GM23338 (cell line): ENCODE measurements at regions not wholly inside any gene's neighbourhood (a gene's known extent, or its start where the extent isn't known, plus 50 kb on each side); places are given as distances from the start of the nearest gene placed in this dataset.

Experiments used
- ATAC-seq: fragments of 200-7000 bp; cut with Tn5 transposase; 3 replicates; pipeline ENCODE4 v1.9.1; 2020
- DNase-seq: peaks from one replicate; pipeline ENCODE4 v3.0.0-alpha.2; 2015; ENCODE audit warnings: low spot score
- H2AFZ ChIP-seq: fragments of 200-600 bp; sonication (generic); 2 replicates; pipeline ENCODE4 v1.8.0; 2016; ENCODE audit warnings: antibody characterized with exemption, mild to moderate bottlenecking, moderate library complexity
- H3F3A ChIP-seq: fragments of 200-600 bp; sonication (generic); replicated peaks from 2 replicates; pipeline ENCODE4 v1.8.0; 2017; ENCODE audit warnings: antibody characterized with exemption, mixed run types, low read depth
- H3K27ac ChIP-seq: fragments of 200-600 bp; sonication (generic); 2 replicates; pipeline ENCODE4 v1.6.1; 2016; ENCODE audit warnings: low read depth
- H3K27me3 ChIP-seq: fragments of 200-600 bp; sonication (generic); 2 replicates; pipeline ENCODE4 v1.8.0; 2016; ENCODE audit warnings: mild to moderate bottlenecking, mixed run types, moderate library complexity; ENCODE audit not compliant: insufficient read depth
- H3K36me3 ChIP-seq: fragments of 200-600 bp; sonication (generic); 2 replicates; pipeline ENCODE4 v1.8.0; 2016; ENCODE audit warnings: mild to moderate bottlenecking; ENCODE audit not compliant: insufficient read depth
- H3K4me1 ChIP-seq: fragments of 200-600 bp; sonication (generic); 2 replicates; pipeline ENCODE4 v1.8.0; 2016; ENCODE audit warnings: mild to moderate bottlenecking, moderate library complexity; ENCODE audit not compliant: insufficient read depth
- H3K4me2 ChIP-seq: fragments of 200-600 bp; sonication (generic); 2 replicates; pipeline ENCODE4 v1.7.1; 2017; ENCODE audit warnings: mixed run types
- H3K4me3 ChIP-seq: fragments of 200-600 bp; sonication (generic); 2 replicates; pipeline ENCODE4 v1.6.1; 2016; ENCODE audit warnings: mixed run types
- H3K79me2 ChIP-seq: fragments of 200-600 bp; sonication (generic); replicated peaks from 2 replicates; pipeline ENCODE4 v1.8.0; 2017; ENCODE audit warnings: mild to moderate bottlenecking; ENCODE audit not compliant: insufficient read depth
- H3K9me2 ChIP-seq: fragments of 200-600 bp; sonication (generic); 2 replicates; pipeline ENCODE4 v1.8.0; 2017; ENCODE audit not compliant: insufficient read depth
- H4K20me1 ChIP-seq: fragments of 200-600 bp; sonication (generic); replicated peaks from 2 replicates; pipeline ENCODE4 v1.8.0; 2017; ENCODE audit warnings: mild to moderate bottlenecking; ENCODE audit not compliant: insufficient read depth
- H3K27ac Mint-ChIP-seq: 2 replicates; pipeline ENCODE4 v1.8.0; 2020; ENCODE audit warnings: inconsistent platforms, mild to moderate bottlenecking, moderate library complexity, mixed read lengths
- H3K27me3 Mint-ChIP-seq: 3 replicates; pipeline ENCODE4 v1.8.0; 2022; ENCODE audit warnings: low read depth, mild to moderate bottlenecking, moderate library complexity, mixed read lengths, inconsistent platforms; ENCODE audit not compliant: insufficient read depth, poor library complexity
- H3K36me3 Mint-ChIP-seq: 3 replicates; pipeline ENCODE4 v1.8.0; 2021; ENCODE audit warnings: low read depth, mild to moderate bottlenecking, inconsistent platforms, moderate library complexity, mixed read lengths
- H3K4me1 Mint-ChIP-seq: 3 replicates; pipeline ENCODE4 v1.8.0; 2020; ENCODE audit warnings: mild to moderate bottlenecking, inconsistent platforms, mixed read lengths
- H3K4me3 Mint-ChIP-seq: 3 replicates; pipeline ENCODE4 v1.8.0; 2021; ENCODE audit warnings: moderate library complexity, mild to moderate bottlenecking, inconsistent platforms, mixed read lengths
- H3K9me3 Mint-ChIP-seq: 3 replicates; pipeline ENCODE4 v1.8.0; 2020; ENCODE audit warnings: moderate library complexity, mild to moderate bottlenecking, inconsistent platforms, mixed read lengths
- CREB1 ChIP-seq: fragments of 250-450 bp; sonication (Bioruptor Pico); IDR thresholded peaks from 2 replicates; pipeline ENCODE4 v1.5.0; 2020; ENCODE audit warnings: low read depth, mild to moderate bottlenecking, moderate library complexity
- EZH2 ChIP-seq: fragments of 200-600 bp; sonication (generic); IDR thresholded peaks from one replicate; pipeline ENCODE4 v1.8.0; 2017; ENCODE audit warnings: antibody characterized with exemption, mild to moderate bottlenecking, low read depth; ENCODE audit not compliant: unreplicated experiment
- EZH2phosphoT487 ChIP-seq: fragments of 200-600 bp; sonication (generic); IDR thresholded peaks from one replicate; pipeline ENCODE4 v1.8.1; 2018; ENCODE audit warnings: antibody characterized with exemption; ENCODE audit not compliant: unreplicated experiment
- NANOG ChIP-seq: IDR thresholded peaks from 2 replicates; pipeline ENCODE4 v1.6.1; 2016; ENCODE audit warnings: antibody characterized with exemption, borderline replicate concordance
- POLR2AphosphoS5 ChIP-seq: IDR thresholded peaks from 2 replicates; pipeline ENCODE4 v1.6.1; 2016; ENCODE audit warnings: antibody characterized with exemption, low read depth
- STAT1 ChIP-seq: IDR thresholded peaks from one replicate; pipeline ENCODE4 v1.6.1; 2016; ENCODE audit warnings: antibody characterized with exemption; ENCODE audit not compliant: unreplicated experiment
- ZNF331 ChIP-seq: fragments of 250-450 bp; sonication (Bioruptor Pico); IDR thresholded peaks from 2 replicates; pipeline ENCODE4 v1.5.0; 2020; ENCODE audit warnings: low read depth, mild to moderate bottlenecking, moderate library complexity
- TF ChIP-seq, protein P1 (sequence below): fragments of 250-450 bp; sonication (Bioruptor Pico); IDR thresholded peaks from 2 replicates; pipeline ENCODE4 v1.5.0; 2020; ENCODE audit warnings: mild to moderate bottlenecking, moderate library complexity
- TF ChIP-seq, protein P2 (sequence below): IDR thresholded peaks from one replicate; pipeline ENCODE4 v1.6.1; 2018; ENCODE audit warnings: antibody characterized with exemption; ENCODE audit not compliant: unreplicated experiment
- TF ChIP-seq, protein P3 (sequence below): IDR thresholded peaks from 2 replicates; pipeline ENCODE4 v1.6.1; 2016; ENCODE audit warnings: antibody characterized with exemption

DNA sequence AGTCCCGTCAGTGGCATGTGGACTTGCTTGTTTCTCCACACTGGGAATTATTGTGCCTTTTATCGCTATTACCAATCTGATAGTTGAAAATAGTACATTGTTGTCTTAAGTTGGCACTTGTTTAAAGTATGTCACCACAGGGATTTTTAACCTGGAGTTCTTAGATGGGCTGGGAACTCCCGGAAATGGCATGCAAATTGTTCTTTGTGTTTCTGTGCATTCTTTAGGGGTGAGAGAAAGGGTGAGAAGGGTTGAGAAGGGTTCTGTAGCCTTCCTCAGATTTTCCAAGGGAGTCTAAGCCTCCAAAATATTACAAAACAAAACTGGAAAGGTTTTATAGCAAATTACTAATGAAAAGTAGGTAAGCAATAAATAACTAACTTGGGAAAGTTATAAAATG is 176.9 kb downstream of the ZIC3 start:
- DNase-seq, result peak; percentile 48

DNA sequence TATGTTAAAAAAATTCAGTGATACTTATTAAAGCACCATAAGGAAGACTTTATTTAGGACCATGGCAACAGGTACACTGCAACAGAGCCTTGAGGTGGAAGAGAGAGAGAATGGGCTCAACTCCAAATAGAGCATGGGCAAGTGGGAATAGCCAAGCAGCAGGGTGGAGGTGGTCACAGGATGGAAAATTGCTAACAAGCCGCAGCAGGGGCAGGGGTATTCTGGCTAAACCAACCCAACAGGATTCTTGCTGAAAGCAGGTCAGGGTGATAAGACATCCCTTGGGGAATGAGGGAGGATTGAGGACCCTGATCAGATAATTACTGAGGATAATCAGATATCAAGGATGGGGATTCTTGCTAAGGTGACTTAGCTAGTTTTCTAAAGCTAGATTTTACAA is 177.5 kb downstream of the ZIC3 start:
- no peak for DNase-seq
- peaks cover 3% of the 10 kb centered on the region for H3K27me3 Mint-ChIP-seq
- H3K27ac Mint-ChIP-seq, result no peak overlapping the region
- ATAC-seq, result no peak
- H3K4me3 ChIP-seq, result no peak overlapping the region
- no peaks in the 10 kb centered on the region for H3K36me3 ChIP-seq
- no peak overlapping the region for H3K4me3 Mint-ChIP-seq
- H4K20me1 ChIP-seq, result no peaks in the 10 kb centered on the region
- H3K9me2 ChIP-seq, result no peaks in the 10 kb centered on the region; the same call in 1 of the 2 replicates
- H3K27me3 ChIP-seq, result no peaks in the 10 kb centered on the region
- no peak overlapping the region for H2AFZ ChIP-seq
- peak overlapping the region; percentile 66; the same call in 1 of the 2 replicates for H3K27ac ChIP-seq
- H3K4me1 Mint-ChIP-seq, result peaks cover 53% of the 10 kb centered on the region
- peak overlapping the region; percentile 56 for H3K4me2 ChIP-seq
- H3K9me3 Mint-ChIP-seq, result no peaks in the 10 kb centered on the region
- H3F3A ChIP-seq, result no peaks in the 10 kb centered on the region
- H3K79me2 ChIP-seq, result no peaks in the 10 kb centered on the region
- no peaks in the 10 kb centered on the region for H3K36me3 Mint-ChIP-seq
- H3K4me1 ChIP-seq, result peaks cover 51% of the 10 kb centered on the region
- TF ChIP-seq NANOG (no peak), EZH2 (no peak), CREB1 (CRISPR knock-in tag) (no peak), POLR2AphosphoS5 (no peak), ZNF331 (CRISPR knock-in tag) (no peak), EZH2phosphoT487 (no peak), STAT1 (no peak)
- TF ChIP-seq, protein P1, sequence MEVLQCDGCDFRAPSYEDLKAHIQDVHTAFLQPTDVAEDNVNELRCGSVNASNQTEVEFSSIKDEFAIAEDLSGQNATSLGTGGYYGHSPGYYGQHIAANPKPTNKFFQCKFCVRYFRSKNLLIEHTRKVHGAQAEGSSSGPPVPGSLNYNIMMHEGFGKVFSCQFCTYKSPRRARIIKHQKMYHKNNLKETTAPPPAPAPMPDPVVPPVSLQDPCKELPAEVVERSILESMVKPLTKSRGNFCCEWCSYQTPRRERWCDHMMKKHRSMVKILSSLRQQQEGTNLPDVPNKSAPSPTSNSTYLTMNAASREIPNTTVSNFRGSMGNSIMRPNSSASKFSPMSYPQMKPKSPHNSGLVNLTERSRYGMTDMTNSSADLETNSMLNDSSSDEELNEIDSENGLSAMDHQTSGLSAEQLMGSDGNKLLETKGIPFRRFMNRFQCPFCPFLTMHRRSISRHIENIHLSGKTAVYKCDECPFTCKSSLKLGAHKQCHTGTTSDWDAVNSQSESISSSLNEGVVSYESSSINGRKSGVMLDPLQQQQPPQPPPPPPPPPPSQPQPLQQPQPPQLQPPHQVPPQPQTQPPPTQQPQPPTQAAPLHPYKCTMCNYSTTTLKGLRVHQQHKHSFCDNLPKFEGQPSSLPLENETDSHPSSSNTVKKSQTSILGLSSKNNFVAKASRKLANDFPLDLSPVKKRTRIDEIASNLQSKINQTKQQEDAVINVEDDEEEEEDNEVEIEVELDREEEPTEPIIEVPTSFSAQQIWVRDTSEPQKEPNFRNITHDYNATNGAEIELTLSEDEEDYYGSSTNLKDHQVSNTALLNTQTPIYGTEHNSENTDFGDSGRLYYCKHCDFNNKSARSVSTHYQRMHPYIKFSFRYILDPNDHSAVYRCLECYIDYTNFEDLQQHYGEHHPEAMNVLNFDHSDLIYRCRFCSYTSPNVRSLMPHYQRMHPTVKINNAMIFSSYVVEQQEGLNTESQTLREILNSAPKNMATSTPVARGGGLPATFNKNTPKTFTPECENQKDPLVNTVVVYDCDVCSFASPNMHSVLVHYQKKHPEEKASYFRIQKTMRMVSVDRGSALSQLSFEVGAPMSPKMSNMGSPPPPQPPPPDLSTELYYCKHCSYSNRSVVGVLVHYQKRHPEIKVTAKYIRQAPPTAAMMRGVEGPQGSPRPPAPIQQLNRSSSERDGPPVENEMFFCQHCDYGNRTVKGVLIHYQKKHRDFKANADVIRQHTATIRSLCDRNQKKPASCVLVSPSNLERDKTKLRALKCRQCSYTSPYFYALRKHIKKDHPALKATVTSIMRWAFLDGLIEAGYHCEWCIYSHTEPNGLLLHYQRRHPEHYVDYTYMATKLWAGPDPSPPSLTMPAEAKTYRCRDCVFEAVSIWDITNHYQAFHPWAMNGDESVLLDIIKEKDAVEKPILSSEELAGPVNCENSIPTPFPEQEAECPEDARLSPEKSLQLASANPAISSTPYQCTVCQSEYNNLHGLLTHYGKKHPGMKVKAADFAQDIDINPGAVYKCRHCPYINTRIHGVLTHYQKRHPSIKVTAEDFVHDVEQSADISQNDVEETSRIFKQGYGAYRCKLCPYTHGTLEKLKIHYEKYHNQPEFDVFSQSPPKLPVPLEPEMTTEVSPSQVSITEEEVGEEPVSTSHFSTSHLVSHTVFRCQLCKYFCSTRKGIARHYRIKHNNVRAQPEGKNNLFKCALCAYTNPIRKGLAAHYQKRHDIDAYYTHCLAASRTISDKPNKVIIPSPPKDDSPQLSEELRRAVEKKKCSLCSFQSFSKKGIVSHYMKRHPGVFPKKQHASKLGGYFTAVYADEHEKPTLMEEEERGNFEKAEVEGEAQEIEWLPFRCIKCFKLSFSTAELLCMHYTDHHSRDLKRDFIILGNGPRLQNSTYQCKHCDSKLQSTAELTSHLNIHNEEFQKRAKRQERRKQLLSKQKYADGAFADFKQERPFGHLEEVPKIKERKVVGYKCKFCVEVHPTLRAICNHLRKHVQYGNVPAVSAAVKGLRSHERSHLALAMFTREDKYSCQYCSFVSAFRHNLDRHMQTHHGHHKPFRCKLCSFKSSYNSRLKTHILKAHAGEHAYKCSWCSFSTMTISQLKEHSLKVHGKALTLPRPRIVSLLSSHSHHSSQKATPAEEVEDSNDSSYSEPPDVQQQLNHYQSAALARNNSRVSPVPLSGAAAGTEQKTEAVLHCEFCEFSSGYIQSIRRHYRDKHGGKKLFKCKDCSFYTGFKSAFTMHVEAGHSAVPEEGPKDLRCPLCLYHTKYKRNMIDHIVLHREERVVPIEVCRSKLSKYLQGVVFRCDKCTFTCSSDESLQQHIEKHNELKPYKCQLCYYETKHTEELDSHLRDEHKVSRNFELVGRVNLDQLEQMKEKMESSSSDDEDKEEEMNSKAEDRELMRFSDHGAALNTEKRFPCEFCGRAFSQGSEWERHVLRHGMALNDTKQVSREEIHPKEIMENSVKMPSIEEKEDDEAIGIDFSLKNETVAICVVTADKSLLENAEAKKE (CRISPR knock-in tag), result no peak
- TF ChIP-seq, protein P2, sequence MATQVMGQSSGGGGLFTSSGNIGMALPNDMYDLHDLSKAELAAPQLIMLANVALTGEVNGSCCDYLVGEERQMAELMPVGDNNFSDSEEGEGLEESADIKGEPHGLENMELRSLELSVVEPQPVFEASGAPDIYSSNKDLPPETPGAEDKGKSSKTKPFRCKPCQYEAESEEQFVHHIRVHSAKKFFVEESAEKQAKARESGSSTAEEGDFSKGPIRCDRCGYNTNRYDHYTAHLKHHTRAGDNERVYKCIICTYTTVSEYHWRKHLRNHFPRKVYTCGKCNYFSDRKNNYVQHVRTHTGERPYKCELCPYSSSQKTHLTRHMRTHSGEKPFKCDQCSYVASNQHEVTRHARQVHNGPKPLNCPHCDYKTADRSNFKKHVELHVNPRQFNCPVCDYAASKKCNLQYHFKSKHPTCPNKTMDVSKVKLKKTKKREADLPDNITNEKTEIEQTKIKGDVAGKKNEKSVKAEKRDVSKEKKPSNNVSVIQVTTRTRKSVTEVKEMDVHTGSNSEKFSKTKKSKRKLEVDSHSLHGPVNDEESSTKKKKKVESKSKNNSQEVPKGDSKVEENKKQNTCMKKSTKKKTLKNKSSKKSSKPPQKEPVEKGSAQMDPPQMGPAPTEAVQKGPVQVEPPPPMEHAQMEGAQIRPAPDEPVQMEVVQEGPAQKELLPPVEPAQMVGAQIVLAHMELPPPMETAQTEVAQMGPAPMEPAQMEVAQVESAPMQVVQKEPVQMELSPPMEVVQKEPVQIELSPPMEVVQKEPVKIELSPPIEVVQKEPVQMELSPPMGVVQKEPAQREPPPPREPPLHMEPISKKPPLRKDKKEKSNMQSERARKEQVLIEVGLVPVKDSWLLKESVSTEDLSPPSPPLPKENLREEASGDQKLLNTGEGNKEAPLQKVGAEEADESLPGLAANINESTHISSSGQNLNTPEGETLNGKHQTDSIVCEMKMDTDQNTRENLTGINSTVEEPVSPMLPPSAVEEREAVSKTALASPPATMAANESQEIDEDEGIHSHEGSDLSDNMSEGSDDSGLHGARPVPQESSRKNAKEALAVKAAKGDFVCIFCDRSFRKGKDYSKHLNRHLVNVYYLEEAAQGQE, result no peak

More for the DNA sequence above, 176.9 kb downstream of the ZIC3 start:
- Histone ChIP-seq H2AFZ (no peak overlapping the region), H3K9me2 (no peaks in the 10 kb centered on the region; the same call in 1 of the 2 replicates), H3K36me3 (no peaks in the 10 kb centered on the region), H3K79me2 (no peaks in the 10 kb centered on the region), H3F3A (no peaks in the 10 kb centered on the region), H3K27ac (peak overlapping the region; percentile 66; the same call in 1 of the 2 replicates), H4K20me1 (no peaks in the 10 kb centered on the region), H3K27me3 (no peaks in the 10 kb centered on the region), H3K4me1 (peaks cover 46% of the 10 kb centered on the region), H3K4me2 (peak overlapping the region; percentile 56), H3K4me3 (no peak overlapping the region)
- Mint-ChIP-seq H3K27ac (no peak overlapping the region; the same call in 1 of the 2 replicates), H3K9me3 (no peaks in the 10 kb centered on the region), H3K27me3 (peaks cover 3% of the 10 kb centered on the region), H3K36me3 (no peaks in the 10 kb centered on the region), H3K4me1 (peaks cover 48% of the 10 kb centered on the region), H3K4me3 (no peak overlapping the region)
- ATAC-seq, result peak; percentile 26; the same call in 2 of the 3 replicates
- no peak for TF ChIP-seq STAT1
- TF ChIP-seq, protein P3, sequence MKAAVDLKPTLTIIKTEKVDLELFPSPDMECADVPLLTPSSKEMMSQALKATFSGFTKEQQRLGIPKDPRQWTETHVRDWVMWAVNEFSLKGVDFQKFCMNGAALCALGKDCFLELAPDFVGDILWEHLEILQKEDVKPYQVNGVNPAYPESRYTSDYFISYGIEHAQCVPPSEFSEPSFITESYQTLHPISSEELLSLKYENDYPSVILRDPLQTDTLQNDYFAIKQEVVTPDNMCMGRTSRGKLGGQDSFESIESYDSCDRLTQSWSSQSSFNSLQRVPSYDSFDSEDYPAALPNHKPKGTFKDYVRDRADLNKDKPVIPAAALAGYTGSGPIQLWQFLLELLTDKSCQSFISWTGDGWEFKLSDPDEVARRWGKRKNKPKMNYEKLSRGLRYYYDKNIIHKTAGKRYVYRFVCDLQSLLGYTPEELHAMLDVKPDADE, result 0 out of 2 replicates have a peak, but pooled peaks have one; percentile 33
